WTC11 (cell line): ENCODE measurements at regions not wholly inside any gene's neighbourhood (a gene's known extent, or its start where the extent isn't known, plus 50 kb on each side); places are given as distances from the start of the nearest gene placed in this dataset.

Source experiments
- ATAC-seq: fragments of 200-7000 bp; cut with Tn5 transposase; 2 replicates; pipeline ENCODE4 v1.10.0; 2021; ENCODE audit warnings: mild to moderate bottlenecking, moderate library complexity
- CTCF ChIA-PET: fragments of 300-600 bp; sonication (Branson Sonifier 250); formaldehyde crosslinking; loops from one replicate; lab custom pipeline; 2021; ENCODE audit warnings: antibody characterized with exemption; lab: Charles Lee
- POLR2A ChIA-PET: fragments of 350-600 bp; sonication (Branson Sonifier 250); formaldehyde crosslinking; loops from one replicate; lab custom pipeline; 2021; ENCODE audit warnings: antibody characterized with exemption; lab: Charles Lee
- DNase-seq: peaks from one replicate; pipeline ENCODE4 v3.0.0; 2021; ENCODE audit warnings: low spot score
- H3K27ac Mint-ChIP-seq: 2 replicates; pipeline ENCODE4 v1.8.0; 2021; ENCODE audit warnings: mixed read lengths
- H3K27me3 Mint-ChIP-seq: 2 replicates; pipeline ENCODE4 v1.8.0; 2021; ENCODE audit warnings: low read depth, mild to moderate bottlenecking, moderate library complexity, mixed read lengths
- H3K36me3 Mint-ChIP-seq: 2 replicates; pipeline ENCODE4 v1.8.0; 2021; ENCODE audit warnings: mixed read lengths
- H3K4me1 Mint-ChIP-seq: 2 replicates; pipeline ENCODE4 v1.8.0; 2022; ENCODE audit warnings: mixed read lengths
- H3K4me3 Mint-ChIP-seq: 2 replicates; pipeline ENCODE4 v1.8.0; 2021; ENCODE audit warnings: mild to moderate bottlenecking, moderate library complexity, mixed read lengths
- H3K9me3 Mint-ChIP-seq: 2 replicates; pipeline ENCODE4 v1.8.0; 2021; ENCODE audit warnings: mixed read lengths
- CBFB ChIP-seq: sonication (generic); formaldehyde crosslinking; IDR thresholded peaks from 2 replicates; pipeline ENCODE4 v1.8.1; 2022; ENCODE audit warnings: mild to moderate bottlenecking, low read depth, missing genetic modification reagents
- FOXP1 ChIP-seq: sonication (generic); formaldehyde crosslinking; IDR thresholded peaks from 2 replicates; pipeline ENCODE4 v1.8.0; 2022; ENCODE audit warnings: missing genetic modification reagents, mild to moderate bottlenecking, moderate library complexity, borderline replicate concordance
- IRF2 ChIP-seq: sonication (generic); formaldehyde crosslinking; IDR thresholded peaks from 2 replicates; pipeline ENCODE4 v1.8.0; 2022; ENCODE audit warnings: low read depth, missing genetic modification reagents, borderline replicate concordance
- NR3C1 ChIP-seq: sonication (generic); formaldehyde crosslinking; conservative IDR thresholded peaks from 2 replicates; pipeline ENCODE4 v1.8.1; 2023; ENCODE audit warnings: low read depth, mild to moderate bottlenecking, missing genetic modification reagents
- SOX15 ChIP-seq: fragments of 250-450 bp; sonication (Bioruptor Pico); IDR thresholded peaks from 2 replicates; pipeline ENCODE4 v1.9.0; 2021; ENCODE audit warnings: mild to moderate bottlenecking
- TCF7 ChIP-seq: sonication (generic); formaldehyde crosslinking; IDR thresholded peaks from 2 replicates; pipeline ENCODE4 v1.8.0; 2022; ENCODE audit warnings: mild to moderate bottlenecking, low read depth, missing genetic modification reagents, moderate library complexity
- ZNF121 ChIP-seq: sonication (generic); formaldehyde crosslinking; IDR thresholded peaks from 2 replicates; pipeline ENCODE4 v1.8.0; 2023; ENCODE audit warnings: missing genetic modification reagents
- ZNF138 ChIP-seq: sonication (generic); formaldehyde crosslinking; conservative IDR thresholded peaks from 2 replicates; pipeline ENCODE4 v1.8.1; 2022; ENCODE audit warnings: mild to moderate bottlenecking, moderate library complexity, missing genetic modification reagents
- TF ChIP-seq, protein P1 (sequence below): fragments of 200-600 bp; IDR thresholded peaks from 2 replicates; pipeline ENCODE4 v1.8.0; 2022; ENCODE audit warnings: antibody characterized with exemption
- TF ChIP-seq, protein P2 (sequence below): fragments of 250-450 bp; sonication (Bioruptor Pico); IDR thresholded peaks from 2 replicates; pipeline ENCODE4 v1.8.0; 2021; ENCODE audit warnings: mild to moderate bottlenecking
- TF ChIP-seq, protein P3 (sequence below): sonication (generic); formaldehyde crosslinking; IDR thresholded peaks from 2 replicates; pipeline ENCODE4 v1.8.1; 2022; ENCODE audit warnings: missing genetic modification reagents, borderline replicate concordance
- TF ChIP-seq, protein P4 (sequence below): sonication (generic); formaldehyde crosslinking; IDR thresholded peaks from 2 replicates; pipeline ENCODE4 v1.8.0; 2022; ENCODE audit warnings: mild to moderate bottlenecking, missing genetic modification reagents
- TF ChIP-seq, protein P5 (sequence below): sonication (generic); formaldehyde crosslinking; IDR thresholded peaks from 2 replicates; pipeline ENCODE4 v1.8.1; 2023; ENCODE audit warnings: mild to moderate bottlenecking, missing genetic modification reagents, moderate library complexity

DNA sequence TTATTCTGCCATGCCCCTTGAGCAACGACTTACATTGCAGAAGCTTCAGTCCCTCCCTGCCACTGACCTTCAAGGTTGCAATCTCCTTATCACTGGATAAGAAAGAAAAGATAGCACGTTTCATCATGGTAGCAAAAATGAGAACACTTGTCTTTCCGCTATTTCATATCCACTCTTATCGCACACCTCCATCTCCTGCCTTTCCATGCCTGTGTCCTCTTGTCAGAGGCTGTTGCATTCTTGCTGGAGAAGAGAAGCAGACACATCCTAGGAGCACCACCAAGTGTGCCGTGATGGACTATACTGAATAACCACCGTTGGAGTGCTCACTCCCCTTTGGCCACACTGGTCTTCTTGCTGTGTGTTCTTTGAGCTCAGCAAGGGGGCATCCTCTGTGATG lies 230.6 kb upstream of the IRX3 start:
- CTCF ChIA-PET: no interaction called here
- no peak for ATAC-seq
- H3K4me3 Mint-ChIP-seq: no peak overlapping the region
- no peaks in the 10 kb centered on the region for H3K27me3 Mint-ChIP-seq
- H3K9me3 Mint-ChIP-seq: peaks cover 12% of the 10 kb centered on the region
- H3K36me3 Mint-ChIP-seq: no peaks in the 10 kb centered on the region
- TF ChIP-seq SOX15 (CRISPR knock-in tag): no peak
- TF ChIP-seq, protein P1, sequence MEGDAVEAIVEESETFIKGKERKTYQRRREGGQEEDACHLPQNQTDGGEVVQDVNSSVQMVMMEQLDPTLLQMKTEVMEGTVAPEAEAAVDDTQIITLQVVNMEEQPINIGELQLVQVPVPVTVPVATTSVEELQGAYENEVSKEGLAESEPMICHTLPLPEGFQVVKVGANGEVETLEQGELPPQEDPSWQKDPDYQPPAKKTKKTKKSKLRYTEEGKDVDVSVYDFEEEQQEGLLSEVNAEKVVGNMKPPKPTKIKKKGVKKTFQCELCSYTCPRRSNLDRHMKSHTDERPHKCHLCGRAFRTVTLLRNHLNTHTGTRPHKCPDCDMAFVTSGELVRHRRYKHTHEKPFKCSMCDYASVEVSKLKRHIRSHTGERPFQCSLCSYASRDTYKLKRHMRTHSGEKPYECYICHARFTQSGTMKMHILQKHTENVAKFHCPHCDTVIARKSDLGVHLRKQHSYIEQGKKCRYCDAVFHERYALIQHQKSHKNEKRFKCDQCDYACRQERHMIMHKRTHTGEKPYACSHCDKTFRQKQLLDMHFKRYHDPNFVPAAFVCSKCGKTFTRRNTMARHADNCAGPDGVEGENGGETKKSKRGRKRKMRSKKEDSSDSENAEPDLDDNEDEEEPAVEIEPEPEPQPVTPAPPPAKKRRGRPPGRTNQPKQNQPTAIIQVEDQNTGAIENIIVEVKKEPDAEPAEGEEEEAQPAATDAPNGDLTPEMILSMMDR: no peak
- TF ChIP-seq, protein P2, sequence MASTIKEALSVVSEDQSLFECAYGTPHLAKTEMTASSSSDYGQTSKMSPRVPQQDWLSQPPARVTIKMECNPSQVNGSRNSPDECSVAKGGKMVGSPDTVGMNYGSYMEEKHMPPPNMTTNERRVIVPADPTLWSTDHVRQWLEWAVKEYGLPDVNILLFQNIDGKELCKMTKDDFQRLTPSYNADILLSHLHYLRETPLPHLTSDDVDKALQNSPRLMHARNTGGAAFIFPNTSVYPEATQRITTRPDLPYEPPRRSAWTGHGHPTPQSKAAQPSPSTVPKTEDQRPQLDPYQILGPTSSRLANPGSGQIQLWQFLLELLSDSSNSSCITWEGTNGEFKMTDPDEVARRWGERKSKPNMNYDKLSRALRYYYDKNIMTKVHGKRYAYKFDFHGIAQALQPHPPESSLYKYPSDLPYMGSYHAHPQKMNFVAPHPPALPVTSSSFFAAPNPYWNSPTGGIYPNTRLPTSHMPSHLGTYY (CRISPR knock-in tag): no peak
- no peak for TF ChIP-seq CBFB
- no peak for TF ChIP-seq ZNF138
- TF ChIP-seq ZNF121 (CRISPR knock-in tag): no peak
- TF ChIP-seq TCF7: no peak
- TF ChIP-seq FOXP1 (CRISPR knock-in tag): no peak
- no peak for TF ChIP-seq NR3C1 (CRISPR knock-in tag)
- TF ChIP-seq, protein P3, sequence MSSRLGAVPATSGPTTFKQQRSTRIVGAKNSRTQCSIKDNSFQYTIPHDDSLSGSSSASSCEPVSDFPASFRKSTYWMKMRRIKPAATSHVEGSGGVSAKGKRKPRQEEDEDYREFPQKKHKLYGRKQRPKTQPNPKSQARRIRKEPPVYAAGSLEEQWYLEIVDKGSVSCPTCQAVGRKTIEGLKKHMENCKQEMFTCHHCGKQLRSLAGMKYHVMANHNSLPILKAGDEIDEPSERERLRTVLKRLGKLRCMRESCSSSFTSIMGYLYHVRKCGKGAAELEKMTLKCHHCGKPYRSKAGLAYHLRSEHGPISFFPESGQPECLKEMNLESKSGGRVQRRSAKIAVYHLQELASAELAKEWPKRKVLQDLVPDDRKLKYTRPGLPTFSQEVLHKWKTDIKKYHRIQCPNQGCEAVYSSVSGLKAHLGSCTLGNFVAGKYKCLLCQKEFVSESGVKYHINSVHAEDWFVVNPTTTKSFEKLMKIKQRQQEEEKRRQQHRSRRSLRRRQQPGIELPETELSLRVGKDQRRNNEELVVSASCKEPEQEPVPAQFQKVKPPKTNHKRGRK: no peak
- TF ChIP-seq, protein P4, sequence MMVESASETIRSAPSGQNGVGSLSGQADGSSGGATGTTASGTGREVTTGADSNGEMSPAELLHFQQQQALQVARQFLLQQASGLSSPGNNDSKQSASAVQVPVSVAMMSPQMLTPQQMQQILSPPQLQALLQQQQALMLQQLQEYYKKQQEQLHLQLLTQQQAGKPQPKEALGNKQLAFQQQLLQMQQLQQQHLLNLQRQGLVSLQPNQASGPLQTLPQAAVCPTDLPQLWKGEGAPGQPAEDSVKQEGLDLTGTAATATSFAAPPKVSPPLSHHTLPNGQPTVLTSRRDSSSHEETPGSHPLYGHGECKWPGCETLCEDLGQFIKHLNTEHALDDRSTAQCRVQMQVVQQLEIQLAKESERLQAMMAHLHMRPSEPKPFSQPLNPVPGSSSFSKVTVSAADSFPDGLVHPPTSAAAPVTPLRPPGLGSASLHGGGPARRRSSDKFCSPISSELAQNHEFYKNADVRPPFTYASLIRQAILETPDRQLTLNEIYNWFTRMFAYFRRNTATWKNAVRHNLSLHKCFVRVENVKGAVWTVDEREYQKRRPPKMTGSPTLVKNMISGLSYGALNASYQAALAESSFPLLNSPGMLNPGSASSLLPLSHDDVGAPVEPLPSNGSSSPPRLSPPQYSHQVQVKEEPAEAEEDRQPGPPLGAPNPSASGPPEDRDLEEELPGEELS (CRISPR knock-in tag): no peak
- DNase-seq: no peak
- POLR2A ChIA-PET: no interaction called here
- H3K4me1 Mint-ChIP-seq: peaks cover 16% of the 10 kb centered on the region
- H3K27ac Mint-ChIP-seq: no peak overlapping the region

DNA sequence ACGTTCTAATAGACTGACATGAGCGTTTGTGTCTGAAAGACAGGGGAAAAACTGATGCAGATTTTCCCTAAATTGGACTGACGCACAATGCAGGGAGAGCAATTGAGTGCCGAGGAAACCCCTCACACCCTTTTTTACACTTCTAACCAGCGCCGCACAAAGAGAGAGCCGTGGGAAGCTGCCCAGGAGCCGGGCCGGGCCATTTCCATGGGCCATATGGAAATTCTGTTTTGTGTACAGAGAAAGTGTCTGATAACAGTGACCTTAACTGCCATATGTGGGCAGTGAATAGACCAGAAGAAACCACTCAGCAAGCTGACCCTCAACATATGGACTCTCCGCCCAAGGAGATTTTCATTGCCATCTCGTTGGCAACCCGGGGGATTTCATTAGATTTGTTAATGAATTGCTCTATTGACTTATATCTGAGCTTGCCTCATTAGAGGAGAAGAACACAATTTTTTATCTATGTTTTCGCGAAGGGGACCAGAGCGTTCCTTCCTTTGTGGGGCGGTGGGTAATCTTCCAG lies 225.9 kb upstream of the IRX3 start:
- Mint-ChIP-seq H3K27me3 (no peaks in the 10 kb centered on the region), H3K4me1 (peaks cover 39% of the 10 kb centered on the region)

DNA sequence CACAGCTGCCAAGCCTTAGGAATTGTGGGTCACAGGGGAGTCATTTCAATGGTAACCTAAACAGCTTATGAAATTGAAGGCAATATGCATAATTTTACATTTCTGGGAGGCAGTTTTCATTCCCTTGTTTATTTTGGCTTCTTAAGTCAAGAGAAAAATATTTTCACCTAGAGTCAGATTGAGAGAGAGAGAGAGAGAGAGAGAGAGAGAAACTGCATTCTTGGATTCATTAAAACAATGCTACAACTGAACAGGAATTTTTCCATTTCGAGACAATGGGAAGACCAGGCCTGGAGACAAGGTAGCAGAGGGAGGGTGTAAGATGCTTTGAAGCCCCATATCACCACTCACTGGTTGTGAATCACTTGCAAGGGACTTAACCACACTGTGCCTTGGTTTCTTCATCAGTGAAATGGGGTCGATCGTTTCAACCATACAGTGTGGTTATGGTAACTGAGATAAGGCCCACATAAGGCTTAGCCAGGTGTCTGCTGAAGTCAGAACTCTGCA lies 224.7 kb upstream of the IRX3 start:
- no peaks in the 10 kb centered on the region for H3K36me3 Mint-ChIP-seq
- POLR2A ChIA-PET: no interaction called here
- no peaks in the 10 kb centered on the region for H3K27me3 Mint-ChIP-seq
- TF ChIP-seq, protein P5, sequence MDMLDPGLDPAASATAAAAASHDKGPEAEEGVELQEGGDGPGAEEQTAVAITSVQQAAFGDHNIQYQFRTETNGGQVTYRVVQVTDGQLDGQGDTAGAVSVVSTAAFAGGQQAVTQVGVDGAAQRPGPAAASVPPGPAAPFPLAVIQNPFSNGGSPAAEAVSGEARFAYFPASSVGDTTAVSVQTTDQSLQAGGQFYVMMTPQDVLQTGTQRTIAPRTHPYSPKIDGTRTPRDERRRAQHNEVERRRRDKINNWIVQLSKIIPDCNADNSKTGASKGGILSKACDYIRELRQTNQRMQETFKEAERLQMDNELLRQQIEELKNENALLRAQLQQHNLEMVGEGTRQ: no peak
- CTCF ChIA-PET: no interaction called here
- no peak overlapping the region for H3K27ac Mint-ChIP-seq
- DNase-seq: no peak
- H3K4me3 Mint-ChIP-seq: no peak overlapping the region
- ATAC-seq: no peak
- peaks cover 50% of the 10 kb centered on the region for H3K4me1 Mint-ChIP-seq
- peaks cover 2% of the 10 kb centered on the region; the same call in 1 of the 2 replicates for H3K9me3 Mint-ChIP-seq

More for the DNA sequence above, 225.9 kb upstream of the IRX3 start:
- Mint-ChIP-seq H3K4me3 (no peak overlapping the region), H3K27ac (no peak overlapping the region), H3K9me3 (peaks cover 4% of the 10 kb centered on the region; the same call in 1 of the 2 replicates), H3K36me3 (no peaks in the 10 kb centered on the region)
- DNase-seq (no peak), ATAC-seq (no peak)
- ChIA-PET CTCF (no interaction called here), POLR2A (no interaction called here)
- TF ChIP-seq IRF2 (CRISPR knock-in tag): no peak
